ENCODE measurements at regions not wholly inside any gene's neighbourhood (a gene's known extent, or its start where the extent isn't known, plus 50 kb on each side); places are given as distances from the start of the nearest gene placed in this dataset.
"Not testable (repeated sequence)": the region's sequence is repeated elsewhere in the genome, so short reads cannot be mapped to it uniquely, and the experiment has no call there.

DNA sequence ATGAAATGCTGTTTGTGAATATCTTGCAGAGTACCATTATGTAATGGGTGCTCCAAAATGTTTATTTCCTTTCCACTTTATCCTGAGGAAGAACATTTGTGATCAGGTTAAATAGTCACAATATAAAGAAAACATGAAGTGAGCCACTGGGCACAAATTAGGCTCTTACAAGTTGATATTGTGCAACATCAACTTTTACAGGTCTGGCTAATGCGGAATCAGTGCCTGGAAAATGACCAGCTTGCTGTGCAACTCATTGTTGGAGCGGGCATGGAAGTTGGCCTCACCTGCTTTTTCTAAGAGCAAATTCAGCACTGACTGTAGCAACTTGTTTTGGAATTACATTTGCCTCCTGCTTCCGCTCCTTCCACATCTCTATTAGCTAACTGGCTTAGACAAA, 216.9 kb upstream of the PLPPR1 start:
- Histone ChIP-seq H3K4me3 (no peak overlapping the region), H3K27me3 (peaks cover 0 to 8% (median 0%) of the 10 kb centered on the region in 4 donors), H3K36me3 (no peaks in the 10 kb centered on the region), H3K9me3 (no peaks in the 10 kb centered on the region), H3K4me1 (no peaks in the 10 kb centered on the region), H3K27ac (replicated peaks in 1 of 4) (no peak overlapping the region)
- intact Hi-C loops (cut with DNase I): no loop called here
- no peak for TF ChIP-seq POLR2AphosphoS5 (IDR thresholded peaks at IDR 0.05)
- TF ChIP-seq, protein P1, sequence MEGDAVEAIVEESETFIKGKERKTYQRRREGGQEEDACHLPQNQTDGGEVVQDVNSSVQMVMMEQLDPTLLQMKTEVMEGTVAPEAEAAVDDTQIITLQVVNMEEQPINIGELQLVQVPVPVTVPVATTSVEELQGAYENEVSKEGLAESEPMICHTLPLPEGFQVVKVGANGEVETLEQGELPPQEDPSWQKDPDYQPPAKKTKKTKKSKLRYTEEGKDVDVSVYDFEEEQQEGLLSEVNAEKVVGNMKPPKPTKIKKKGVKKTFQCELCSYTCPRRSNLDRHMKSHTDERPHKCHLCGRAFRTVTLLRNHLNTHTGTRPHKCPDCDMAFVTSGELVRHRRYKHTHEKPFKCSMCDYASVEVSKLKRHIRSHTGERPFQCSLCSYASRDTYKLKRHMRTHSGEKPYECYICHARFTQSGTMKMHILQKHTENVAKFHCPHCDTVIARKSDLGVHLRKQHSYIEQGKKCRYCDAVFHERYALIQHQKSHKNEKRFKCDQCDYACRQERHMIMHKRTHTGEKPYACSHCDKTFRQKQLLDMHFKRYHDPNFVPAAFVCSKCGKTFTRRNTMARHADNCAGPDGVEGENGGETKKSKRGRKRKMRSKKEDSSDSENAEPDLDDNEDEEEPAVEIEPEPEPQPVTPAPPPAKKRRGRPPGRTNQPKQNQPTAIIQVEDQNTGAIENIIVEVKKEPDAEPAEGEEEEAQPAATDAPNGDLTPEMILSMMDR (IDR thresholded peaks at IDR 0.05): no peak
- TF ChIP-seq EP300 (IDR thresholded peaks at IDR 0.05): no peak
- no peak for TF ChIP-seq POLR2A (IDR thresholded peaks at IDR 0.05; ENCODE audit: low read depth)
- no peak for DNase-seq (ENCODE audit: extremely low spot score)
- 89% methylated on average over 3 of the region's 3 CpGs for WGBS

DNA sequence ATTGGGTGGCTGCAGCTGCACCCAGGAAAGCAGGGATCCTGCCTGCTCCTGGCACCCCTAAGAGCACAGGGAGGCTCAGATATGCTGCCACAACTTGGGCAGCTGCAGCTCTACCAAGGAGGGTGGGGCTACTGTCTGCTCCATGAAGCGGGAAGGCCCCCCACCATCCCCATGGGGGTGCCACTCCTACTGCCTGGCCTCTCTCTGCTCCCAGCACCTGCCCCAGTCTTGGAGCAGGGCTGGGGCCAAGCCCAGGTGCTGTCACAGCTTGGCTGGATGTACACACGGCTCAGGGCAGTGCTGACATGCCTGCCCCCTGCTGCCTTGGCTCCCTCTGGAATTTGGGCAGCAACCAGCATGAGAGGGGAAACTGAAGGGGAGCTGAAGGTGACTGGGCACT, 214.7 kb upstream of the PLPPR1 start:
- no peaks in the 10 kb centered on the region for H3K36me3 ChIP-seq
- no peaks in the 10 kb centered on the region for H3K4me1 ChIP-seq
- intact Hi-C loops (cut with DNase I): no loop called here
- no peak for DNase-seq (ENCODE audit: extremely low spot score)
- TF ChIP-seq POLR2AphosphoS5 (IDR thresholded peaks at IDR 0.05): no peak
- H3K27me3 ChIP-seq: peaks cover 0 to 8% (median 0%) of the 10 kb centered on the region in 4 donors
- H3K9me3 ChIP-seq: no peaks in the 10 kb centered on the region
- H3K4me3 ChIP-seq: no peak overlapping the region
- WGBS: 56% methylated on average over 2 of the region's 2 CpGs
- H3K27ac ChIP-seq (replicated peaks in 1 of 4): no peak overlapping the region

DNA sequence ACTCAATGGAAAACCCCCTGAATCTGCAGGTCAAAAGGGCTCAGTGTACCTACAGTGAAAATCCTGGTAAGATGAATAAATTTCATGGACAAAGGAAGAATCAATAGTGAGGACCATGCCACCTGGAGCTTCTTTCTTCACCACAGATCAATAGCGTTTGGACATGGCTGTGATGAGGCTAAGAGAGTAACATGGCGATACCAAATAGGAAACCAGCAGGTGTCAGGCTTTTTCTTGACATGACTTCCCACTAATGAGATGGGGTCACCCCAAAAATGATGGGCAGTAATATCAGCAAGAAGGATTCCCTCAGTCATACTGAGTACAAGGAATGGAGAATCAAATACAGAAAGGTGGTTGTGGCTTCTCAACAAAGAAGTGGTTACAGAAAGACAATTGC, 208.5 kb upstream of the PLPPR1 start:
- Histone ChIP-seq H3K4me3 (no peak overlapping the region), H3K4me1 (no peaks in the 10 kb centered on the region), H3K27ac (replicated peaks in 1 of 4) (no peak overlapping the region), H3K9me3 (no peaks in the 10 kb centered on the region), H3K36me3 (no peaks in the 10 kb centered on the region), H3K27me3 (no peaks in the 10 kb centered on the region)
- intact Hi-C loops (cut with DNase I): no loop called here
- DNase-seq (ENCODE audit: extremely low spot score): no peak
- 74% methylated on average over 2 of the region's 2 CpGs for WGBS
- TF ChIP-seq EP300 (IDR thresholded peaks at IDR 0.05): no peak
- TF ChIP-seq, protein P1 (IDR thresholded peaks at IDR 0.05): no peak

DNA sequence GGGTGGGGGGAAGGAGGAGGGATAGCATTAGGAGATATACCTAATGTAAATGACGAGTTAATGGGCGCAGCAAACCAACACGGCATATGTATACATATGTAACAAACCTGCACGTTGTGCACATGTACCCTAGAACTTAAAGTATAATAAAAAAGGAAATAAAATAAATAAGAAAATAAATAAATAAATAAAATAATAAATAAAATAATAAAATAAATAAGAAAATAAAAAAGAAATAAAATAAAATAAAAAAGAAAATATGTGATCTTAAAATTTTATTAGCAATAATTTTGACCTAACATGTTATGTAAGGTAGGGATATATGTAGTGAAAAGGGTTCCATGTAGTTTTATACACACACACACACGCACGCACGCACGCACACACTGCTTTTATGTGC, 195.5 kb upstream of the PLPPR1 start:
- 92% methylated on average over 8 of the region's 8 CpGs for WGBS
- H3K36me3 ChIP-seq; H3K9me3 ChIP-seq; H3K4me1 ChIP-seq; H3K27ac ChIP-seq (replicated peaks in 1 of 4); H3K4me3 ChIP-seq; DNase-seq (ENCODE audit: extremely low spot score): not testable (repeated sequence)
- intact Hi-C loops (cut with DNase I): loop anchor here (10.0 kb wide), 1 partner anchor 62 kb away; no protein-coding TSS in a partner anchor
- peaks cover 0 to 11% (median 0%) of the 10 kb centered on the region in 4 donors for H3K27me3 ChIP-seq

DNA sequence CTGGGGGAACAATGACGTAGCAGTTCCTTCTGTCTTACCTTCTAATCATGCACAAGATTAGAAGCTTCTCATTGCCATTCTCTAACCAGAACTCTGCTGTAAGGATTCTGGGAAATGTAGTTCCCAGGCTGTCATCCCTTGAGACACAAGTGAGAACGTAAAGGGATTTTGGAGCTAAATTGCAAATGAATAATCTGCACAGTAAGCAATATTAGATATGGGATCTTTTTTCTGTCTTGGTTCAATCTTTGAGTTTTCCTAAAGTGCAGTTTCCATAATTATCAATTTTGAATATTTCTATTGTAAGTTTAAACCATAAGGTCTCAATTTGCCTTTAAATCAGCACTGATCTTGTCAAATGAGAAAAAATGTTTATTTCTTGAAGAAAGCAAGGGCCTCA, 189.7 kb upstream of the PLPPR1 start:
- Histone ChIP-seq H3K36me3 (no peaks in the 10 kb centered on the region), H3K4me3 (no peak overlapping the region), H3K9me3 (peaks cover 0 to 3% (median 0%) of the 10 kb centered on the region in 4 donors), H3K4me1 (no peaks in the 10 kb centered on the region), H3K27ac (replicated peaks in 1 of 4) (no peak overlapping the region), H3K27me3 (no peaks in the 10 kb centered on the region)
- TF ChIP-seq POLR2A (IDR thresholded peaks at IDR 0.05; ENCODE audit: low read depth) (no peak), EP300 (IDR thresholded peaks at IDR 0.05) (no peak)
- TF ChIP-seq, protein P1 (IDR thresholded peaks at IDR 0.05): no peak
- intact Hi-C loops (cut with DNase I): loop anchor here (10.0 kb wide), 1 partner anchor 56 kb away; no protein-coding TSS in a partner anchor
- DNase-seq (ENCODE audit: extremely low spot score): no peak
- WGBS: 44% methylated on average over 2 of the region's 2 CpGs

DNA sequence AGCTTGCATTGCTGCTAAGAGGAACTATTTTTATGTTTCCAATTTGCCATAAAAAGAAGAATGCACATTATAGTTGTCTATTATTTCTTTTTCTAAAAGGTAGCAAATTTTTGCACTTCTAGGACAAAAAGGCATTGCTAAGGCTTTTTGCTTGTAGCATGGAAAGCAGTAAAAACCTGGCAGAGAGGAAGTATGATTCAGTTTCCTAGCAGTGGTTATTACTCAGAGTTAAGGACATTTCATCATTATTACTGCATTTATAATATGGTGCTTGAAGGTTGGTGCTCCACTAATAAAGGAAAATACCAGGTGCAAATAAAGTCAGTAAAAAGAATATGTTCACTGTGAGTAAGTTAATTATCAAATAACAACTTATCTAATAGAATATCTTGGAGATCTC, 179.8 kb upstream of the PLPPR1 start:
- H3K9me3 ChIP-seq: no peaks in the 10 kb centered on the region
- intact Hi-C loops (cut with DNase I): no loop called here
- H3K27me3 ChIP-seq: no peaks in the 10 kb centered on the region
- no peaks in the 10 kb centered on the region for H3K36me3 ChIP-seq
- TF ChIP-seq, protein P1 (IDR thresholded peaks at IDR 0.05): no peak
- TF ChIP-seq POLR2AphosphoS5 (IDR thresholded peaks at IDR 0.05) (no peak), EP300 (IDR thresholded peaks at IDR 0.05) (no peak), POLR2A (IDR thresholded peaks at IDR 0.05; ENCODE audit: low read depth) (no peak)
- H3K27ac ChIP-seq (replicated peaks in 1 of 4): no peak overlapping the region
- DNase-seq (ENCODE audit: extremely low spot score): no peak
- no peak overlapping the region for H3K4me3 ChIP-seq
- H3K4me1 ChIP-seq: no peaks in the 10 kb centered on the region

Measured in esophagus muscularis mucosa (tissue), 4 donors.